ENCODE measurements at regions not wholly inside any gene's neighbourhood (a gene's known extent, or its start where the extent isn't known, plus 50 kb on each side); places are given as distances from the start of the nearest gene placed in this dataset.

GRCh38 chr2:240348522-240348921 lies 86.9 kb upstream of the GPC1 start:
- TF ChIP-seq CTCF (IDR thresholded peaks at IDR 0.05) (no peak), EZH2 (IDR thresholded peaks at IDR 0.05) (no peak)
